ENCODE measurements at regions not wholly inside any gene's neighbourhood (a gene's known extent, or its start where the extent isn't known, plus 50 kb on each side); places are given as distances from the start of the nearest gene placed in this dataset.

- no peak overlapping the region for H3K4me3 ChIP-seq (ENCODE audit: low read depth, low read length)
- no peak for DNase-seq (ENCODE audit: low read depth)
- TF ChIP-seq, protein P1, sequence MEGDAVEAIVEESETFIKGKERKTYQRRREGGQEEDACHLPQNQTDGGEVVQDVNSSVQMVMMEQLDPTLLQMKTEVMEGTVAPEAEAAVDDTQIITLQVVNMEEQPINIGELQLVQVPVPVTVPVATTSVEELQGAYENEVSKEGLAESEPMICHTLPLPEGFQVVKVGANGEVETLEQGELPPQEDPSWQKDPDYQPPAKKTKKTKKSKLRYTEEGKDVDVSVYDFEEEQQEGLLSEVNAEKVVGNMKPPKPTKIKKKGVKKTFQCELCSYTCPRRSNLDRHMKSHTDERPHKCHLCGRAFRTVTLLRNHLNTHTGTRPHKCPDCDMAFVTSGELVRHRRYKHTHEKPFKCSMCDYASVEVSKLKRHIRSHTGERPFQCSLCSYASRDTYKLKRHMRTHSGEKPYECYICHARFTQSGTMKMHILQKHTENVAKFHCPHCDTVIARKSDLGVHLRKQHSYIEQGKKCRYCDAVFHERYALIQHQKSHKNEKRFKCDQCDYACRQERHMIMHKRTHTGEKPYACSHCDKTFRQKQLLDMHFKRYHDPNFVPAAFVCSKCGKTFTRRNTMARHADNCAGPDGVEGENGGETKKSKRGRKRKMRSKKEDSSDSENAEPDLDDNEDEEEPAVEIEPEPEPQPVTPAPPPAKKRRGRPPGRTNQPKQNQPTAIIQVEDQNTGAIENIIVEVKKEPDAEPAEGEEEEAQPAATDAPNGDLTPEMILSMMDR (IDR thresholded peaks at IDR 0.05; ENCODE audit: low read depth, low read length, missing control alignments): no peak
Observed at GRCh38 chr2:58991357-58991756, 750.2 kb upstream of the FANCL start.

- TF ChIP-seq, protein P1 (IDR thresholded peaks at IDR 0.05; ENCODE audit: low read depth, low read length, missing control alignments): no peak
- DNase-seq (ENCODE audit: low read depth): no peak
- H3K4me3 ChIP-seq (ENCODE audit: low read depth, low read length): no peak overlapping the region
Observed at GRCh38 chr2:58985541-58985940, 744.4 kb upstream of the FANCL start.

GRCh38 chr2:58984731-58985130, 743.6 kb upstream of the FANCL start:
- H3K4me3 ChIP-seq (ENCODE audit: low read depth, low read length): no peak overlapping the region
- no peak for DNase-seq (ENCODE audit: low read depth)

DNA sequence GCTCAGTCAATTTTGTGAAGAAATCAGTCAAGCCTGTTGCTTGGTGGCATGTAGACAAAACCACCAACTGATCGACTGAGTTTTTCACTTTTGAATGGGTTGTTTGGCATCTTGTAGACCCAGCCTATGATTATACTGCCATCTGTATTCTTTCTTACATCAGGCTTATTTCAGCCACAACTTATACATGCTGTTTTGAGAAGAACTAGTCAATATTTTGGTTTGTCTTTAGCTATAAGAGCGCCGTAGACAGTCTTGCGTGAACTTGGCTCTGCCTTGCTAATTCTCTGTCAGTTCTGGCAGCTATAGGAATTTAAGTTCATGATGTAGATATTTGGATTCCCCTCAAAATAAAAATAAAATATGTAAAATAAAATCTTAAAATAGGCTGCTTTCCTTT, 742.0 kb upstream of the FANCL start:
- DNase-seq (ENCODE audit: low read depth): no peak
- no peak overlapping the region for H3K4me3 ChIP-seq (ENCODE audit: low read depth, low read length)
- TF ChIP-seq, protein P1 (IDR thresholded peaks at IDR 0.05; ENCODE audit: low read depth, low read length, missing control alignments): no peak

More at GRCh38 chr2:58984731-58985130, 743.6 kb upstream of the FANCL start:
- TF ChIP-seq, protein P1 (IDR thresholded peaks at IDR 0.05; ENCODE audit: low read depth, low read length, missing control alignments): no peak

- TF ChIP-seq, protein P1 (IDR thresholded peaks at IDR 0.05; ENCODE audit: low read depth, low read length, missing control alignments): no peak
- H3K4me3 ChIP-seq (ENCODE audit: low read depth, low read length): no peak overlapping the region
- no peak for DNase-seq (ENCODE audit: low read depth)
Observed at GRCh38 chr2:58981237-58981636, 740.1 kb upstream of the FANCL start.

DNA sequence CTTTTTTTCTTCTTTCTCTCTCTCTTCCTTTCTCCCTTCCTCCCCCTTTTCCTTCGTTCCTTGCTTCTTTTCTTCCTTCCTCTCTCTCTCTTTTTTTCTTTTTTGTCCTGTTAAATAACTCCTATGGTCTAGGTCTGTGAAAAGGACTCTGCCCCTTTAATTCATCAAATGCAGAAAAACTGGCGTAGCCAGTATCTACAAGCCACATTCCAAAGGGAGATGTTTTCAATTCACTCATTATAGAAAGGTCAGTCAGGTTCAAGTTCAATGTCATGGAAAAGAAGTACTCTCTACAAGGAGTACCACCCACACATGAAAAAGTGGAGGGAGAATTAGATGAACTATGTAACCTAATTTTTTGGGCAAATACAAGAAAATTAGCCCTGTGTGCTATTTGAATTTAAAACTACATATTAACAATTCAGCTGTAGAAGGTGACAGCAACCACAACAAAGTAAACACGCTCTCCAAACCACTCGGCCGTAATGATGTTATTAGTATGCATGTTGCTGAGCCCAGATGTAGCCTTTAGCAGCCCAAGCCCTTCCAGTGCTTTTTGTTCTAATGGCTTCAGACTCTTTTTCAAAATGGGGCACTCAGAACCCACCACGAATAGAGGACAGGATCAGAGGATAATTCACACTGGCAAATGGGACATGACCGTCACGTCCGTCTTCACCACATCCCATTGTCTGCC, 735.4 kb upstream of the FANCL start:
- no peak for DNase-seq (ENCODE audit: low read depth)
- H3K4me3 ChIP-seq (ENCODE audit: low read depth, low read length): no peak overlapping the region
- TF ChIP-seq, protein P1 (IDR thresholded peaks at IDR 0.05; ENCODE audit: low read depth, low read length, missing control alignments): no peak

DNA sequence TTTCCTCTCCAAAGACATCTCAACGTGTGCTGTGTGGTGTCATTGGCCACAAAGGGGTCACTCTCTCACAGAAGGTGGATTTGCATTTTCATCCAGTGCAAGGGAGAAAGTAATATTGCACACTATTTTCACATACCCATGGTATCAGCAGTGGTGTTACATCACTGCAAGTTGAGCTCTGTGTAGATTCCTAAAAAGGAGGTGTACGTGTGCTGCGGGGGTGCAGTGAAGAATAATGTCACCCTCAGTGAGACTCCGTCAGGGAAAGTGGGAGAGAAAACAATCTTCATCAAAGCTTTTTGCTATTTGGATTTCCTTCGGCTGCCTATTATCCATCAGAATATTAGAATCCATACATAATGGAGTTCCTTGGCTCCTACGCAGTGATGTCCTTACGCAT, 733.8 kb upstream of the FANCL start:
- no peak for DNase-seq (ENCODE audit: low read depth)
- no peak overlapping the region for H3K4me3 ChIP-seq (ENCODE audit: low read depth, low read length)
- TF ChIP-seq, protein P1 (IDR thresholded peaks at IDR 0.05; ENCODE audit: low read depth, low read length, missing control alignments): no peak
